ENCODE measurements at regions not wholly inside any gene's neighbourhood (a gene's known extent, or its start where the extent isn't known, plus 50 kb on each side); places are given as distances from the start of the nearest gene placed in this dataset.

GRCh38 chr5:136905571-136905970 lies 540.2 kb upstream of the TRPC7 start:
- no peaks in the 10 kb centered on the region for H3K36me3 Mint-ChIP-seq (ENCODE audit: low read depth)
- TF ChIP-seq CTCF (IDR thresholded peaks at IDR 0.05) = no peak
- POLR2A ChIA-PET = no interaction called here
- H3K27me3 Mint-ChIP-seq = no peaks in the 10 kb centered on the region
- no peaks in the 10 kb centered on the region for H3K4me1 Mint-ChIP-seq (ENCODE audit: low read depth)
- CTCF ChIA-PET = no interaction called here
- H3K9me3 Mint-ChIP-seq = peaks cover 5% of the 10 kb centered on the region
- DNase-seq (no peak), ATAC-seq (no peak)
- H3K4me3 Mint-ChIP-seq = no peak overlapping the region
- no peak overlapping the region for H3K27ac Mint-ChIP-seq
- intact Hi-C loops (cut with micrococcal nuclease) = no loop called here

DNA sequence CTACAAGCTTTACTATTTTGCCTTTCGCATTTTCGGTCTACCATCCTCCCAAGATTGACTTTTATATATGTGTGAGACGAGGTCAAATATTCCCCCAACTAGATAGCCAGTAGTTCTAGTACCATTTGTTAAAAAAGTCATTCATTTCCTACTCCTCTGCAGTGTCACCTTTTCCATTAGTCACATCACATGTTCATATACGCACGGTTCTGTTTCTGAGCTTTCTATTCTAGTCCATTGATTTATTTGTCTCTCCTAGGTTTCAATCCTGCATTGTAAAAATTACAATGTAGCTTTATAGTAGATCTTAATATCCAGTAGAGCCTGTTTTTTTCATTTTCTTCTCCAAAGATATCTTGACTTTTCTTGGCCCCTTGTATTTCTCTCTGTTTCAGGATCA lies 528.7 kb upstream of the TRPC7 start:
- CTCF ChIA-PET = no interaction called here
- no peak for DNase-seq
- no peak for TF ChIP-seq CTCF (IDR thresholded peaks at IDR 0.05)
- no peaks in the 10 kb centered on the region for H3K36me3 Mint-ChIP-seq (ENCODE audit: low read depth)
- intact Hi-C loops (cut with micrococcal nuclease) = no loop called here
- POLR2A ChIA-PET = no interaction called here
- H3K4me3 Mint-ChIP-seq = no peak overlapping the region
- no peaks in the 10 kb centered on the region for H3K4me1 Mint-ChIP-seq (ENCODE audit: low read depth)
- ATAC-seq = no peak
- peaks cover 4% of the 10 kb centered on the region for H3K9me3 Mint-ChIP-seq
- H3K27me3 Mint-ChIP-seq = no peaks in the 10 kb centered on the region
- no peak overlapping the region for H3K27ac Mint-ChIP-seq

DNA sequence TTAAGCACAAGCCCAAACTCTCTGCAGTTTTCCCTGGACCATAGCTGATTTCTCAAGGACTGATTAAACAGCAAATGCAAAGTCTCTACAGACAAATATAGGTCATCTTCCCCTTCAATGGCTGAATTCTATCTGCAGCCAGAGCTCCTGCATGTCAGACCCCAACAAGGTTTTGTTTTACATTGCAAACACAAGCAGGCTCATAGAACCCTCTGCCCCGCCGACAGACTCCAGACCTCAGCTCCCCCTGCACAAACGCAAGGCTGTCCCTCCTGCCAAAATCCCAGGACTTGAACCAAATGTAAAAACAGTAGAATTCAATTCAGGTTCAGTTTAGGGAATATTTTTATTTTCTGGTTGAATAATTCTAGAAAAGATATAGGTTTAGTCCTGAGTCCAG lies 526.7 kb upstream of the TRPC7 start:
- TF ChIP-seq CTCF (IDR thresholded peaks at IDR 0.05) = no peak
- ChIA-PET CTCF (no interaction called here), POLR2A (no interaction called here)
- ATAC-seq (no peak), DNase-seq (no peak)
- intact Hi-C loops (cut with micrococcal nuclease) = no loop called here
- Mint-ChIP-seq H3K9me3 (no peaks in the 10 kb centered on the region), H3K27ac (no peak overlapping the region), H3K4me3 (no peak overlapping the region), H3K27me3 (no peaks in the 10 kb centered on the region), H3K4me1 (ENCODE audit: low read depth) (no peaks in the 10 kb centered on the region), H3K36me3 (ENCODE audit: low read depth) (no peaks in the 10 kb centered on the region)

GRCh38 chr5:136891175-136891972 lies 526.0 kb upstream of the TRPC7 start:
- ChIA-PET POLR2A (no interaction called here), CTCF (no interaction called here)
- H3K4me3 Mint-ChIP-seq = no peak overlapping the region
- no peaks in the 10 kb centered on the region for H3K27me3 Mint-ChIP-seq
- H3K4me1 Mint-ChIP-seq (ENCODE audit: low read depth) = no peaks in the 10 kb centered on the region
- no peaks in the 10 kb centered on the region for H3K36me3 Mint-ChIP-seq (ENCODE audit: low read depth)
- DNase-seq (no peak), ATAC-seq (no peak)
- intact Hi-C loops (cut with micrococcal nuclease) = no loop called here
- no peak overlapping the region for H3K27ac Mint-ChIP-seq
- no peak for TF ChIP-seq CTCF (IDR thresholded peaks at IDR 0.05)
- no peaks in the 10 kb centered on the region for H3K9me3 Mint-ChIP-seq

GRCh38 chr5:136890431-136891148 lies 525.2 kb upstream of the TRPC7 start:
- CTCF ChIA-PET = no interaction called here
- H3K9me3 Mint-ChIP-seq = no peaks in the 10 kb centered on the region

More at GRCh38 chr5:136890431-136891148, 525.2 kb upstream of the TRPC7 start:
- ATAC-seq (no peak), DNase-seq (no peak)
- no peaks in the 10 kb centered on the region for H3K4me1 Mint-ChIP-seq (ENCODE audit: low read depth)
- H3K27me3 Mint-ChIP-seq = no peaks in the 10 kb centered on the region
- H3K27ac Mint-ChIP-seq = no peak overlapping the region
- TF ChIP-seq CTCF (IDR thresholded peaks at IDR 0.05) = no peak
- POLR2A ChIA-PET = no interaction called here
- H3K4me3 Mint-ChIP-seq = no peak overlapping the region
- no peaks in the 10 kb centered on the region for H3K36me3 Mint-ChIP-seq (ENCODE audit: low read depth)
- intact Hi-C loops (cut with micrococcal nuclease) = no loop called here
